GM19035 (cell line): ENCODE measurements at regions not wholly inside any gene's neighbourhood (a gene's known extent, or its start where the extent isn't known, plus 50 kb on each side); places are given as distances from the start of the nearest gene placed in this dataset.
"Not testable (repeated sequence)": the region's sequence is repeated elsewhere in the genome, so short reads cannot be mapped to it uniquely, and the experiment has no call there.

Experiments used
- ATAC-seq: cut with Tn5 transposase; IDR thresholded peaks from one replicate; pipeline ENCODE4 v1.9.1; 2021; ENCODE audit not compliant: unreplicated experiment

- no peak for ATAC-seq
Observed at GRCh38 chr7:77484785-77485184, 52.3 kb upstream of the PTPN12 start.

GRCh38 chr7:77482015-77482414, 55.1 kb upstream of the PTPN12 start:
- ATAC-seq, result no peak

DNA sequence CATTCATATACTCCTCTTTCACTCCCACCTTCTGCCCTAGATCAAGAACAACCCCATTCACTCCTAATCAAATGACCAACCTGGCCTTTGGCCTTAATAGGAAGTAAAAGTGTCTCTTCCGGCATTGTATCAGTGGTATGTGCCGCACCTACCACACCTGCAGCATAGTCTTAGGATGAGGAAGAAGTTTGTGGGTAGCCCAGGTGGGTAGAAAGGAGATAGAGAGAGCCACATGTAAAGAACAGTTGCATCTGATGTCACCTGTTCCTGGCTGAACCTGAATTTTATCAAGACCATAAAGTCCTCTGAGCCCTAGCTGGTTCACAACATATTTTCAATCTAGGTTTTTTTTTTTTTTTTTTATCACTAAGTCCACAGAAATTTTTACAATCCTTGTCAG, 55.5 kb upstream of the PTPN12 start:
- ATAC-seq, result no peak

- ATAC-seq, result not testable (repeated sequence)
Observed at GRCh38 chr7:77480102-77480627, 56.9 kb upstream of the PTPN12 start.

DNA sequence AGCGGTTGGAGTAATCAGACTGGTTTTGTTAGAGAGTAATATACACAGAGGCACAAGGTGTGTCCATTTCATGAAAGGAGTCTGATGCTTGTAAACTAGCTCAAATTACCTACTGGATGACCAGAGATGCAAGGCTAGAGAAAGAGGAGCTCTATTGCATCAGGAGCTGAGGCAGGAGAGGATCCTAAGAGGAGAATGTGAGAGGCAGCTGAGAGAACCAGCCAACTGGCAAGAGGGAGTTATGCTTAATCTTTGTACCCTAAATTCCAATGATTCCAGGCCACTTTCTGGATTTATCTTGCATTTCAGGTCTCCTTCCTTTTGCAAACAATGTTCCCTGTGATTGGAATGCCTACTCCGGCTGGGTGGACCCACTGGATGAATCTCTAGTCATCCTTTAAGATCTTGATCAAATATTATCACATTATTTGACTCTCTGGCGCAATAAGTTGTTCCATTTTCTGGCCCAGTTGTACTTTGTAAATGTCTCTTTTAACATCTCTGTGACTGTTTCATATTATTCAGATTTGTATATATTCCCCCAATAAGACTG, 57.5 kb upstream of the PTPN12 start:
- ATAC-seq, result no peak

- no peak for ATAC-seq
Observed at GRCh38 chr7:77476871-77477270, 60.2 kb upstream of the PTPN12 start.

DNA sequence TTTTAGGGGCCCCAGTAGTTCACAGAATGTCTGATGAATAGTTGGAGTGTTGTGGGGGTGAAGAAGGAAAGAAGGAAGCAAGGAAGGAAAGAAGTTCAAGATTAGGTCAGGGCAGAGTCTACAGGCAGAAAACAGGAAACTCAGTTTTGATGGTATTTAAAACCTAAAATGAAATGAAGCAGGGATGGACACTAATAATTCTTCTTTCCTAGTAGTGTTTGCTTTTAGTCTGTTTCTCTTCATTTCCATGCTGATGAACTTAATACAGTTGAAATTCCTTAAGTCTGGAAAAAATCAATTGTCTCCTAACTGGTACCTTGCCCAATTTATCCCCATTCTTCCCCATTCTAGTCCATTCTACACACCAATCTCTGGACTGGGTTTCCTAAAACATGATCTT, 59.0 kb upstream of the GSAP start:
- no peak for ATAC-seq

DNA sequence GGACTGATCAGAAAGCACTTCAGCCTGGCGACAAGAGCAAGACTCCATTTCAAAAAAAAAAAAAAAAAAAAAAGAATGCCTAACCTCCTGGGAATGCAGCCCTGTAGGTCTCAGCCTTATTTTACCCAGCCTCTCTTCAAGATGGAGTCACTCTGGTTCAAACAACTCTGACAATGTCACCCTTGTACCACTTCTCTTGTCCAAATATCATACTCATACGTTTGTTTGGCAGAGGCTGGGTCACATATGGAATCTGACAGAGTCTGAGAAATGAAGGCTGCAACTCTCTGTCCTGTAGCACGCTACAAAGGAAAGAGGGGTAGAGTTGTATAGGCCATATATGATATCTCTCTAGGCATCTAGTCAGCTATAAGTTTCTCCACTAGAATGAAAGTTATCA, 58.6 kb upstream of the GSAP start:
- no peak for ATAC-seq

DNA sequence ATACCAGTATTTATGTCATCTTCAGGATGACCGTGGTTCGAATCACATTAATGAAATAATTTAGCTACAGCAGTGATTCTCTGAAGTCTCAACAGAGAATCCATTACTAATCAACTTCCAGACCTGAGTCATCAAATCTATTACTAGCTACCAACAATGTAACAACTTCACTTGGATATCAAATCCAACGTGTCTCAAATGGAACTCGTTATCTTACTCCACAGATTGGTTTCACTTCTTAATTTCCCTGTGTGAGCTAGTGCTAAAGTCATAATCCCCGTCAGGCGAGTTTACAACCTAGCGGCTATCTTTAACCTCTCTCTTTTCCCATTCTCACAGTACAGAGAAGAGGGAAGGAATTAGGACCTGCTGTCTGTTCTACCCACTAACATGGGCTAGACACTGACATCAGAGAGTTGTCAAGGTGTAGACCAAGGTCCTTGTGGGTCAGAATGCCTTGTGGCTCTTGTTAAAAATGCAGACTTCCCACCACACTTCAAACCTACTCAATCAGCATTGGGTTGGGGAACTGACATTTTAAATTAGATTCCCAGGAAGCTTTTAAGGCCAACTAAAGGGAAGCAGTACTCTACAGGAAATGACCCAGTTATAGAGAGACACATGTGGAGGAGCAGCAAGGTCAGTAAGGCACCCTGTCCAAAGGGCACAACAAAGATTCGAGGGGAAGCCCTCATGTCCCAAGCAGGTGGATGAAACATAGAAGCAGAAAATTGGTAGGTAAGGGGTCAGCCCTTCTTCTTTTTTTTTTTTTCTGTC, 57.3 kb upstream of the GSAP start:
- ATAC-seq, result no peak

GRCh38 chr7:77469927-77470326, 53.8 kb upstream of the GSAP start:
- ATAC-seq, result no peak

GRCh38 chr7:77467408-77467807, 51.3 kb upstream of the GSAP start:
- ATAC-seq, result no peak

DNA sequence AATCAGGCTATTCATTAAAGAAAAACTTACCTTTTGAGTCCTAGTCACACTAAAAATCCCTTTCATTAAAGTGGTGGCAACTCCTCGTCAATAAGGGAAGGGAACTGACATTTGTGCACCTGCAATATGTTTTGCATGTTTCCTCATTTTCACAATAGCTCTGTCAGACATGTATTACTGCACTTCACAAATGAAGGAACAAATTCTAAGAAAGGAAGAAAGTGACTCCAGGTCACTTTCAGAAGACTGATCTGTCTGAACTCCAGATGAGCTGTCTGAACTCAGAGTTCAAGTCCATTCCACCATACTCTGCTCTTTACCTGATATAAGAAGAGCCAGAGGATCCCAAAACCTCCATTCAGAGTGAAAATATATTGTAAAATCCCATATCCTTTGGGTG, 50.3 kb upstream of the GSAP start:
- peak; percentile 36 for ATAC-seq
